ENCODE measurements at regions not wholly inside any gene's neighbourhood (a gene's known extent, or its start where the extent isn't known, plus 50 kb on each side); places are given as distances from the start of the nearest gene placed in this dataset.
"Not testable (repeated sequence)": the region's sequence is repeated elsewhere in the genome, so short reads cannot be mapped to it uniquely, and the experiment has no call there.

- no peak for DNase-seq (ENCODE audit: low read depth)
- no peak overlapping the region for H3K4me3 ChIP-seq (ENCODE audit: control insufficient read depth, low read depth, low read length)
- TF ChIP-seq CTCF (IDR thresholded peaks at IDR 0.05; ENCODE audit: control insufficient read depth, insufficient read depth, low read depth, low read length, missing control alignments) = no peak
Measured at GRCh38 chr6:133788556-133788955, 100.4 kb upstream of the TCF21 start.

- not testable (repeated sequence) for DNase-seq (ENCODE audit: low read depth); H3K4me3 ChIP-seq (ENCODE audit: control insufficient read depth, low read depth, low read length)
Measured at GRCh38 chr6:133789449-133789848, 99.5 kb upstream of the TCF21 start.

- H3K4me3 ChIP-seq (ENCODE audit: control insufficient read depth, low read depth, low read length); DNase-seq (ENCODE audit: low read depth): not testable (repeated sequence)
Measured at GRCh38 chr6:133790756-133791155, 98.2 kb upstream of the TCF21 start.

GRCh38 chr6:133795051-133795450 lies 93.9 kb upstream of the TCF21 start:
- not testable (repeated sequence) for DNase-seq (ENCODE audit: low read depth); H3K4me3 ChIP-seq (ENCODE audit: control insufficient read depth, low read depth, low read length)

- no peak overlapping the region for H3K4me3 ChIP-seq (ENCODE audit: control insufficient read depth, low read depth, low read length)
- no peak for TF ChIP-seq CTCF (IDR thresholded peaks at IDR 0.05; ENCODE audit: control insufficient read depth, insufficient read depth, low read depth, low read length, missing control alignments)
- DNase-seq (ENCODE audit: low read depth) = no peak
Measured at GRCh38 chr6:133796235-133796634, 92.7 kb upstream of the TCF21 start.

GRCh38 chr6:133799043-133799442 lies 89.9 kb upstream of the TCF21 start:
- DNase-seq (ENCODE audit: low read depth) = no peak
- no peak overlapping the region for H3K4me3 ChIP-seq (ENCODE audit: control insufficient read depth, low read depth, low read length)
- no peak for TF ChIP-seq CTCF (IDR thresholded peaks at IDR 0.05; ENCODE audit: control insufficient read depth, insufficient read depth, low read depth, low read length, missing control alignments)

- no peak for DNase-seq (ENCODE audit: low read depth)
Measured at GRCh38 chr6:133802861-133803260, 86.1 kb upstream of the TCF21 start.

GRCh38 chr6:133804265-133804664 lies 84.6 kb upstream of the TCF21 start:
- peak; percentile 14 for DNase-seq (ENCODE audit: low read depth)
- no peak for TF ChIP-seq CTCF (IDR thresholded peaks at IDR 0.05; ENCODE audit: control insufficient read depth, insufficient read depth, low read depth, low read length, missing control alignments)
- no peak overlapping the region for H3K4me3 ChIP-seq (ENCODE audit: control insufficient read depth, low read depth, low read length)

More at GRCh38 chr6:133802861-133803260, 86.1 kb upstream of the TCF21 start:
- no peak overlapping the region for H3K4me3 ChIP-seq (ENCODE audit: control insufficient read depth, low read depth, low read length)
- no peak for TF ChIP-seq CTCF (IDR thresholded peaks at IDR 0.05; ENCODE audit: control insufficient read depth, insufficient read depth, low read depth, low read length, missing control alignments)

Measured in AG09309 (cell line).